Neural cell (in vitro differentiated cells): ENCODE measurements at regions not wholly inside any gene's neighbourhood (a gene's known extent, or its start where the extent isn't known, plus 50 kb on each side); places are given as distances from the start of the nearest gene placed in this dataset.

Source experiments
- H2AFZ ChIP-seq: fragments of 200-600, 300-800 bp; sonication (generic), shearing (Covaris generic); 2 replicates; pipeline ENCODE4 v1.6.0; 2014; ENCODE audit warnings: low read depth, mild to moderate bottlenecking, antibody characterized with exemption, low read length, moderate library complexity
- H3F3A ChIP-seq: fragments of 200-600 bp; shearing (Covaris generic); 2 replicates; pipeline ENCODE4 v1.6.1; 2016; ENCODE audit warnings: mild to moderate bottlenecking, moderate library complexity, mixed read lengths, antibody characterized with exemption, low read length; ENCODE audit not compliant: insufficient read depth, poor library complexity, severe bottlenecking
- H3K27ac ChIP-seq: fragments of 200-600, 300-800 bp; sonication (generic), shearing (Covaris generic); 2 replicates; pipeline ENCODE4 v1.5.1; 2014; ENCODE audit warnings: mild to moderate bottlenecking, low read length, moderate library complexity
- H3K27me3 ChIP-seq: fragments of 300-800, 200-600 bp; sonication (generic), shearing (Covaris generic); 2 replicates; pipeline ENCODE4 v1.6.0; 2014; ENCODE audit warnings: mild to moderate bottlenecking, low read depth, low read length, moderate library complexity; ENCODE audit not compliant: insufficient read depth
- H3K36me3 ChIP-seq: fragments of 300-800, 200-600 bp; sonication (generic), shearing (Covaris generic); 2 replicates; pipeline ENCODE4 v1.5.1; 2014; ENCODE audit warnings: mild to moderate bottlenecking, antibody characterized with exemption, low read length, moderate library complexity; ENCODE audit not compliant: insufficient read depth
- H3K4me2 ChIP-seq: fragments of 300-800, 200-600 bp; sonication (generic), shearing (Covaris generic); 2 replicates; pipeline ENCODE4 v1.6.0; 2014; ENCODE audit warnings: mild to moderate bottlenecking, low read length
- H3K4me3 ChIP-seq: fragments of 300-800, 200-600 bp; sonication (generic), shearing (Covaris generic); 2 replicates; pipeline ENCODE4 v1.5.1; 2014; ENCODE audit warnings: mild to moderate bottlenecking, low read length, moderate library complexity
- H3K79me2 ChIP-seq: fragments of 200-600 bp; shearing (Covaris generic); replicated peaks from 2 replicates; pipeline ENCODE4 v1.6.0; 2014; ENCODE audit warnings: mild to moderate bottlenecking, low read length, moderate library complexity; ENCODE audit not compliant: insufficient read depth
- H3K9ac ChIP-seq: fragments of 300-800, 200-600 bp; sonication (generic), shearing (Covaris generic); 2 replicates; pipeline ENCODE4 v1.6.1; 2016; ENCODE audit warnings: mild to moderate bottlenecking, low read length, mixed read lengths
- H3K9me2 ChIP-seq: fragments of 200-600 bp; shearing (Covaris generic); 2 replicates; pipeline ENCODE4 v1.6.1; 2016; ENCODE audit warnings: mild to moderate bottlenecking, low read length, mixed read lengths; ENCODE audit not compliant: insufficient read depth
- H3K9me3 ChIP-seq: fragments of 200-600, 300-800 bp; sonication (generic), shearing (Covaris generic); 2 replicates; pipeline ENCODE4 v1.6.1; 2016; ENCODE audit warnings: mild to moderate bottlenecking, mixed run types, low read length, moderate library complexity, mixed read lengths
- H4K20me1 ChIP-seq: fragments of 200-600 bp; shearing (Covaris generic); 2 replicates; pipeline ENCODE4 v1.6.1; 2016; ENCODE audit warnings: mild to moderate bottlenecking, mixed run types; ENCODE audit not compliant: insufficient read depth
- EP300 ChIP-seq: fragments of 450-650 bp; conservative IDR thresholded peaks from 2 replicates; pipeline ENCODE4 v1.6.1; 2014; ENCODE audit warnings: antibody characterized with exemption, mild to moderate bottlenecking, moderate library complexity; ENCODE audit not compliant: poor library complexity, severe bottlenecking
- EZH2 ChIP-seq: fragments of 200-600, 300-800 bp; shearing (Covaris generic), sonication (generic); IDR thresholded peaks from 2 replicates; pipeline ENCODE4 v1.6.1; 2014; ENCODE audit warnings: antibody characterized with exemption, low read length, borderline replicate concordance, mild to moderate bottlenecking; ENCODE audit not compliant: insufficient read depth, poor library complexity, severe bottlenecking
- MXI1 ChIP-seq: fragments of 450-650 bp; conservative IDR thresholded peaks from 2 replicates; pipeline ENCODE4 v1.6.1; 2014; ENCODE audit warnings: antibody characterized with exemption, mild to moderate bottlenecking; ENCODE audit not compliant: poor library complexity, severe bottlenecking
- POLR2AphosphoS5 ChIP-seq: IDR thresholded peaks from 2 replicates; pipeline ENCODE4 v1.6.1; 2012
- RAD21 ChIP-seq: fragments of 450-650 bp; conservative IDR thresholded peaks from 2 replicates; pipeline ENCODE4 v1.6.1; 2014; ENCODE audit warnings: antibody characterized with exemption, mild to moderate bottlenecking, moderate library complexity
- SMC3 ChIP-seq: fragments of 450-650 bp; conservative IDR thresholded peaks from 2 replicates; pipeline ENCODE4 v1.6.1; 2014; ENCODE audit warnings: antibody characterized with exemption, mild to moderate bottlenecking, moderate library complexity; ENCODE audit not compliant: poor library complexity
- TAF1 ChIP-seq: IDR thresholded peaks from 2 replicates; pipeline ENCODE4 v1.6.1; 2012; ENCODE audit warnings: low read depth
- TF ChIP-seq, protein P1 (sequence below): IDR thresholded peaks from 2 replicates; pipeline ENCODE4 v1.6.1; 2012; ENCODE audit warnings: borderline replicate concordance
- TF ChIP-seq, protein P2 (sequence below): fragments of 450-650 bp; IDR thresholded peaks from 2 replicates; pipeline ENCODE4 v1.5.1; 2014; ENCODE audit warnings: antibody characterized with exemption, mild to moderate bottlenecking, moderate library complexity; ENCODE audit not compliant: poor library complexity, severe bottlenecking

DNA sequence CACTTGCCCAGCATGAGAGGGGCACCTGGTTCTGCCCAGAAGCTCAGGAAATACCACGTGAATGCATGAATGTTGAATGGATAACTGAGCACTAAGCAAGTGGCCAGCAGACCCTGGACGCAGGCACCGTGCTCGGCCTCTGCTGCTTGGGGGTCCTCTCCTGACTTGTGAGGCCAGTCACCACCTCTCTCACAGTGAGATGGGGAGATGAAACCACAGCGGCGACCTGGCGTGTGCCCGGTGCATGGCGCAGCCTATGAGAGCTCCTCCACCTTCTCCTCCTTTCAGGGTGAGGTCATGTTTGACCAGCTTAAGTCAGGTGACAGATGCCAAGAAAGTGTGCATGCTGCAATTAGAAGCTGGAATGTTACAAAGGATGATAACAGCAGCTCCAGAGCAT is 75.5 kb downstream of the HMX1 start:
- no peaks in the 10 kb centered on the region for H3K9me2 ChIP-seq
- H3K36me3 ChIP-seq = no peaks in the 10 kb centered on the region
- no peaks in the 10 kb centered on the region for H3K79me2 ChIP-seq
- no peak for TF ChIP-seq MXI1
- no peak for TF ChIP-seq TAF1
- no peak for TF ChIP-seq SMC3
- no peak for TF ChIP-seq RAD21
- TF ChIP-seq, protein P1, sequence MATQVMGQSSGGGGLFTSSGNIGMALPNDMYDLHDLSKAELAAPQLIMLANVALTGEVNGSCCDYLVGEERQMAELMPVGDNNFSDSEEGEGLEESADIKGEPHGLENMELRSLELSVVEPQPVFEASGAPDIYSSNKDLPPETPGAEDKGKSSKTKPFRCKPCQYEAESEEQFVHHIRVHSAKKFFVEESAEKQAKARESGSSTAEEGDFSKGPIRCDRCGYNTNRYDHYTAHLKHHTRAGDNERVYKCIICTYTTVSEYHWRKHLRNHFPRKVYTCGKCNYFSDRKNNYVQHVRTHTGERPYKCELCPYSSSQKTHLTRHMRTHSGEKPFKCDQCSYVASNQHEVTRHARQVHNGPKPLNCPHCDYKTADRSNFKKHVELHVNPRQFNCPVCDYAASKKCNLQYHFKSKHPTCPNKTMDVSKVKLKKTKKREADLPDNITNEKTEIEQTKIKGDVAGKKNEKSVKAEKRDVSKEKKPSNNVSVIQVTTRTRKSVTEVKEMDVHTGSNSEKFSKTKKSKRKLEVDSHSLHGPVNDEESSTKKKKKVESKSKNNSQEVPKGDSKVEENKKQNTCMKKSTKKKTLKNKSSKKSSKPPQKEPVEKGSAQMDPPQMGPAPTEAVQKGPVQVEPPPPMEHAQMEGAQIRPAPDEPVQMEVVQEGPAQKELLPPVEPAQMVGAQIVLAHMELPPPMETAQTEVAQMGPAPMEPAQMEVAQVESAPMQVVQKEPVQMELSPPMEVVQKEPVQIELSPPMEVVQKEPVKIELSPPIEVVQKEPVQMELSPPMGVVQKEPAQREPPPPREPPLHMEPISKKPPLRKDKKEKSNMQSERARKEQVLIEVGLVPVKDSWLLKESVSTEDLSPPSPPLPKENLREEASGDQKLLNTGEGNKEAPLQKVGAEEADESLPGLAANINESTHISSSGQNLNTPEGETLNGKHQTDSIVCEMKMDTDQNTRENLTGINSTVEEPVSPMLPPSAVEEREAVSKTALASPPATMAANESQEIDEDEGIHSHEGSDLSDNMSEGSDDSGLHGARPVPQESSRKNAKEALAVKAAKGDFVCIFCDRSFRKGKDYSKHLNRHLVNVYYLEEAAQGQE = no peak
- TF ChIP-seq EZH2 = no peak
- no peak for TF ChIP-seq EP300
- TF ChIP-seq POLR2AphosphoS5 = no peak
- TF ChIP-seq, protein P2, sequence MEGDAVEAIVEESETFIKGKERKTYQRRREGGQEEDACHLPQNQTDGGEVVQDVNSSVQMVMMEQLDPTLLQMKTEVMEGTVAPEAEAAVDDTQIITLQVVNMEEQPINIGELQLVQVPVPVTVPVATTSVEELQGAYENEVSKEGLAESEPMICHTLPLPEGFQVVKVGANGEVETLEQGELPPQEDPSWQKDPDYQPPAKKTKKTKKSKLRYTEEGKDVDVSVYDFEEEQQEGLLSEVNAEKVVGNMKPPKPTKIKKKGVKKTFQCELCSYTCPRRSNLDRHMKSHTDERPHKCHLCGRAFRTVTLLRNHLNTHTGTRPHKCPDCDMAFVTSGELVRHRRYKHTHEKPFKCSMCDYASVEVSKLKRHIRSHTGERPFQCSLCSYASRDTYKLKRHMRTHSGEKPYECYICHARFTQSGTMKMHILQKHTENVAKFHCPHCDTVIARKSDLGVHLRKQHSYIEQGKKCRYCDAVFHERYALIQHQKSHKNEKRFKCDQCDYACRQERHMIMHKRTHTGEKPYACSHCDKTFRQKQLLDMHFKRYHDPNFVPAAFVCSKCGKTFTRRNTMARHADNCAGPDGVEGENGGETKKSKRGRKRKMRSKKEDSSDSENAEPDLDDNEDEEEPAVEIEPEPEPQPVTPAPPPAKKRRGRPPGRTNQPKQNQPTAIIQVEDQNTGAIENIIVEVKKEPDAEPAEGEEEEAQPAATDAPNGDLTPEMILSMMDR = no peak
- no peak overlapping the region for H3K27ac ChIP-seq
- H3F3A ChIP-seq = no peaks in the 10 kb centered on the region
- no peak overlapping the region for H3K4me3 ChIP-seq
- no peak overlapping the region for H2AFZ ChIP-seq
- H3K9me3 ChIP-seq = no peaks in the 10 kb centered on the region
- no peaks in the 10 kb centered on the region for H4K20me1 ChIP-seq
- H3K27me3 ChIP-seq = no peaks in the 10 kb centered on the region
- no peak overlapping the region for H3K9ac ChIP-seq
- H3K4me2 ChIP-seq = no peak overlapping the region

DNA sequence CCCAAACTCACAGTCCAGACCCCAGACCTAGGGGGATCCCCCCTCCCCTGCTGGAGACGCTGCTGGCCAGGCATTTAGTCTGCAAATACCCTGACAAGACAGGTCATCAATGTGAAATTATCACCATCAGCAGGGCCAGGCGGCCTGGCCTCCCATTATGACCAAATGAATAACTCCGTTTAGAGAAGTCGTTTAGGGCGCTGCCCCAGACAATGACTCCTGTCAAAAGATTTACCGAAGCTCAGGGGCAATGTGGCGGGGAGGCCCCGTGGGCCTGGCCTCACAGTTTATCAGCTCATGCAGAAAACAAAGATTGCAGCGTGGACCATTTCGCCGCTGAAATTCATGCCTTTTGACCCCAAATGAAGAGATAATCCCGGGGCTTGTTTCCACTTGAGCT is 76.5 kb downstream of the HMX1 start:
- Histone ChIP-seq H3K79me2 (no peaks in the 10 kb centered on the region), H3K4me2 (no peak overlapping the region), H3K9me2 (no peaks in the 10 kb centered on the region), H3K36me3 (no peaks in the 10 kb centered on the region), H3K9me3 (no peaks in the 10 kb centered on the region), H3F3A (no peaks in the 10 kb centered on the region), H4K20me1 (no peaks in the 10 kb centered on the region), H3K4me3 (no peak overlapping the region), H3K27me3 (no peaks in the 10 kb centered on the region), H3K9ac (no peak overlapping the region), H2AFZ (no peak overlapping the region), H3K27ac (no peak overlapping the region)
- TF ChIP-seq, protein P1 = no peak
- TF ChIP-seq RAD21 (no peak), EZH2 (no peak), TAF1 (no peak), MXI1 (no peak), POLR2AphosphoS5 (no peak), SMC3 (no peak), EP300 (no peak)
- TF ChIP-seq, protein P2 = no peak
